ENCODE measurements at regions not wholly inside any gene's neighbourhood (a gene's known extent, or its start where the extent isn't known, plus 50 kb on each side); places are given as distances from the start of the nearest gene placed in this dataset.

DNA sequence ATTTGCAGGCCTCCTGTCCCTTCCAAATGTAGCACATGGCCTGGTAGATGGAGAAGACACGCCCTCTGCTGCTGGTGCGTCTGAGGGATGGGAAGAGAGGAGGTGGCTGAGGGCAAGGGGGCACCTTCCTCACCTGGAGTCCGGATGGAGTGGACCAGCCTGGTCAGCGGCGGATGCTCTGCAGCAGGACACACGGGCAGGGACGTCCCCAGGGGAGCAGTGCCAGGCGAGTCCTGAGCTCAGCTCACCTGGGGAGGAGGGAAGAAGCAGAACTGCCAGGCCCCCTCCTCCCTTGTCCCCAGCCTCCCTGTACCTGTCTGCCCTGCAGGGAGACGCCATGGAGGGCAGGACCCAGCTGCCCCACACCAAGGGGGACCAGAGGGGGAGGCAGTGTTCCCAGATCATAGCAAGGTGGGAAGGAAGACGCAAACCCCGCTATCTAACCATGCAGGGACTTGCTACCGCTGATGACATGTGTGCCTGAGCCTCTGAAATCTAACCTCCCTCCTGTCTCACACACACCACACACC is 1495.9 kb downstream of the BRD1 start:
- Histone ChIP-seq H3K4me1 (no peaks in the 10 kb centered on the region), H3K9me3 (peaks cover 0 to 37% (median 0%) of the 10 kb centered on the region in 4 donors), H3K4me3 (no peak overlapping the region), H3K27ac (no peak overlapping the region), H3K36me3 (no peaks in the 10 kb centered on the region), H3K27me3 (no peaks in the 10 kb centered on the region)
- no peak for DNase-seq (ENCODE audit: low spot score in 2 of 2)
- 83 to 88% methylated on average over 11 to 12 of the region's 12 CpGs for WGBS, 2 donors
- no peak for TF ChIP-seq POLR2A (IDR thresholded peaks at IDR 0.05)
- no peak for TF ChIP-seq CTCF (IDR thresholded peaks at IDR 0.05)
- no peak for TF ChIP-seq EP300 (IDR thresholded peaks at IDR 0.05)

GRCh38 chr22:48331266-48331665 is 1496.4 kb downstream of the BRD1 start:
- Histone ChIP-seq H3K9me3 (peaks cover 0 to 37% (median 0%) of the 10 kb centered on the region in 4 donors), H3K36me3 (no peaks in the 10 kb centered on the region), H3K27me3 (no peaks in the 10 kb centered on the region), H3K4me1 (no peaks in the 10 kb centered on the region), H3K27ac (no peak overlapping the region), H3K4me3 (no peak overlapping the region)
- WGBS, 2 donors: 86 to 93% methylated on average over 7 to 9 of the region's 9 CpGs
- TF ChIP-seq EP300 (IDR thresholded peaks at IDR 0.05) (no peak), POLR2A (IDR thresholded peaks at IDR 0.05) (no peak), CTCF (IDR thresholded peaks at IDR 0.05) (no peak)
- DNase-seq (ENCODE audit: low spot score in 2 of 2): no peak

- peaks cover 0 to 51% (median 0%) of the 10 kb centered on the region in 4 donors for H3K9me3 ChIP-seq
- H3K27me3 ChIP-seq: no peaks in the 10 kb centered on the region
Observed at GRCh38 chr22:48327721-48328120, 1500.0 kb downstream of the BRD1 start.

GRCh38 chr22:48323746-48324145 is 1503.9 kb downstream of the BRD1 start:
- no peak overlapping the region for H3K27ac ChIP-seq
- no peak for TF ChIP-seq POLR2A (IDR thresholded peaks at IDR 0.05)
- no peak for TF ChIP-seq EP300 (IDR thresholded peaks at IDR 0.05)
- TF ChIP-seq CTCF (IDR thresholded peaks at IDR 0.05): no peak
- no peak overlapping the region for H3K4me3 ChIP-seq
- H3K27me3 ChIP-seq: no peaks in the 10 kb centered on the region
- no peak for DNase-seq (ENCODE audit: low spot score in 2 of 2)
- peaks cover 0 to 27% (median 0%) of the 10 kb centered on the region in 4 donors for H3K9me3 ChIP-seq
- no peaks in the 10 kb centered on the region for H3K36me3 ChIP-seq
- no peaks in the 10 kb centered on the region for H3K4me1 ChIP-seq
- 93 to 94% methylated on average over 7 of the region's 7 CpGs for WGBS, 2 donors

More at GRCh38 chr22:48327721-48328120, 1500.0 kb downstream of the BRD1 start:
- TF ChIP-seq EP300 (IDR thresholded peaks at IDR 0.05) (no peak), CTCF (IDR thresholded peaks at IDR 0.05) (no peak), POLR2A (IDR thresholded peaks at IDR 0.05) (no peak)
- H3K4me1 ChIP-seq: no peaks in the 10 kb centered on the region
- H3K4me3 ChIP-seq: no peak overlapping the region
- no peak for DNase-seq (ENCODE audit: low spot score in 2 of 2)
- 87 to 89% methylated on average over 11 of the region's 11 CpGs for WGBS, 2 donors
- no peak overlapping the region for H3K27ac ChIP-seq
- H3K36me3 ChIP-seq: no peaks in the 10 kb centered on the region

GRCh38 chr22:48322907-48323306 is 1504.8 kb downstream of the BRD1 start:
- H3K9me3 ChIP-seq: peaks cover 0 to 20% (median 0%) of the 10 kb centered on the region in 4 donors
- no peaks in the 10 kb centered on the region for H3K27me3 ChIP-seq
- no peak for DNase-seq (ENCODE audit: low spot score in 2 of 2)
- WGBS, 2 donors: 93 to 95% methylated on average over 2 of the region's 2 CpGs
- TF ChIP-seq POLR2A (IDR thresholded peaks at IDR 0.05) (no peak), EP300 (IDR thresholded peaks at IDR 0.05) (no peak), CTCF (IDR thresholded peaks at IDR 0.05) (no peak)
- H3K36me3 ChIP-seq: no peaks in the 10 kb centered on the region
- H3K4me1 ChIP-seq: no peaks in the 10 kb centered on the region
- no peak overlapping the region for H3K27ac ChIP-seq
- H3K4me3 ChIP-seq: no peak overlapping the region

Data from tibial nerve (tissue), 4 donors.